ENCODE measurements at regions not wholly inside any gene's neighbourhood (a gene's known extent, or its start where the extent isn't known, plus 50 kb on each side); places are given as distances from the start of the nearest gene placed in this dataset.
A peak's percentile ranks its signal among the peaks of the same experiment; 100 is the strongest.

- 0 out of 2 replicates have a peak overlapping the region, but pooled peaks have one; percentile 11 for H3K27ac Mint-ChIP-seq
- no peaks in the 10 kb centered on the region for H3K9me3 Mint-ChIP-seq
These were observed 75.6 kb upstream of the FLRT2 start for GRCh38 chr14:85454226-85454813.

More at GRCh38 chr14:85454226-85454813, 75.6 kb upstream of the FLRT2 start:
- Histone ChIP-seq H3K9me2 (ENCODE audit: insufficient read depth) (no peaks in the 10 kb centered on the region), H3K4me1 (ENCODE audit: insufficient read depth) (no peaks in the 10 kb centered on the region), H3K4me2 (no peak overlapping the region), H3K4me3 (no peak overlapping the region), H4K20me1 (replicated peaks; ENCODE audit: insufficient read depth) (no peaks in the 10 kb centered on the region; the same call in 1 of the 2 replicates), H3K79me2 (replicated peaks; ENCODE audit: insufficient read depth) (no peaks in the 10 kb centered on the region), H3F3A (replicated peaks; ENCODE audit: low read depth) (no peaks in the 10 kb centered on the region), H3K36me3 (ENCODE audit: insufficient read depth) (no peaks in the 10 kb centered on the region), H2AFZ (no peak overlapping the region), H3K27me3 (ENCODE audit: insufficient read depth) (no peaks in the 10 kb centered on the region), H3K27ac (ENCODE audit: low read depth) (no peak overlapping the region)
- DNase-seq (ENCODE audit: low spot score) = no peak
- ATAC-seq = no peak
- H3K27me3 Mint-ChIP-seq (ENCODE audit: insufficient read depth, low read depth, poor library complexity) = no peaks in the 10 kb centered on the region
- no peaks in the 10 kb centered on the region for H3K4me1 Mint-ChIP-seq
- H3K36me3 Mint-ChIP-seq (ENCODE audit: low read depth) = no peaks in the 10 kb centered on the region
- TF ChIP-seq REST (IDR thresholded peaks at IDR 0.05; ENCODE audit: unreplicated experiment) = no peak
- no peak for TF ChIP-seq CTCF (conservative IDR thresholded peaks at IDR 0.05; ENCODE audit: low read depth in 2 of 2)
- no peak for TF ChIP-seq ETS1 (IDR thresholded peaks at IDR 0.05)
- no peak for TF ChIP-seq ZNF462 (CRISPR knock-in tag; IDR thresholded peaks at IDR 0.05)
- TF ChIP-seq CREB1 (CRISPR knock-in tag; IDR thresholded peaks at IDR 0.05; ENCODE audit: low read depth) = no peak
- TF ChIP-seq EZH2 (IDR thresholded peaks at IDR 0.05; ENCODE audit: low read depth, unreplicated experiment) = no peak
- TF ChIP-seq EZH2phosphoT487 (IDR thresholded peaks at IDR 0.05; ENCODE audit: unreplicated experiment) = no peak
- TF ChIP-seq JUNB (IDR thresholded peaks at IDR 0.05; ENCODE audit: unreplicated experiment) = no peak
- no peak for TF ChIP-seq NANOG (IDR thresholded peaks at IDR 0.05; ENCODE audit: borderline replicate concordance)
- no peak for TF ChIP-seq ZNF114 (CRISPR knock-in tag; IDR thresholded peaks at IDR 0.05)
- TF ChIP-seq POLR2AphosphoS5 (IDR thresholded peaks at IDR 0.05; ENCODE audit: low read depth) = no peak
- TF ChIP-seq STAT1 (IDR thresholded peaks at IDR 0.05; ENCODE audit: unreplicated experiment) = no peak
- TF ChIP-seq ZNF331 (CRISPR knock-in tag; IDR thresholded peaks at IDR 0.05; ENCODE audit: low read depth) = no peak
- no peak overlapping the region for H3K4me3 Mint-ChIP-seq

Measured in GM23338 (cell line).